HG02938 (cell line): ENCODE measurements at regions not wholly inside any gene's neighbourhood (a gene's known extent, or its start where the extent isn't known, plus 50 kb on each side); places are given as distances from the start of the nearest gene placed in this dataset.

Experiments
- ATAC-seq: cut with Tn5 transposase; IDR thresholded peaks from one replicate; pipeline ENCODE4 v1.9.1; 2021; ENCODE audit warnings: mild to moderate bottlenecking, moderate library complexity; ENCODE audit not compliant: unreplicated experiment

- no peak for ATAC-seq
Measured at GRCh38 chr21:27764056-27764455, 797.2 kb upstream of the ADAMTS5 start.

- ATAC-seq = no peak
Measured at GRCh38 chr21:27761623-27762022, 794.7 kb upstream of the ADAMTS5 start.

- no peak for ATAC-seq
Measured at GRCh38 chr21:27759820-27760219, 792.9 kb upstream of the ADAMTS5 start.

GRCh38 chr21:27759091-27759659 is 792.3 kb upstream of the ADAMTS5 start:
- ATAC-seq = no peak

GRCh38 chr21:27756191-27756590 is 789.3 kb upstream of the ADAMTS5 start:
- ATAC-seq = no peak

GRCh38 chr21:27743971-27744564 is 777.2 kb upstream of the ADAMTS5 start:
- ATAC-seq = no peak

- ATAC-seq = no peak
Measured at GRCh38 chr21:27741736-27742135, 774.8 kb upstream of the ADAMTS5 start.

GRCh38 chr21:27740084-27740483 is 773.2 kb upstream of the ADAMTS5 start:
- ATAC-seq = no peak

GRCh38 chr21:27739187-27739586 is 772.3 kb upstream of the ADAMTS5 start:
- no peak for ATAC-seq

- ATAC-seq = no peak
Measured at GRCh38 chr21:27735699-27736098, 768.8 kb upstream of the ADAMTS5 start.

- no peak for ATAC-seq
Measured at GRCh38 chr21:27734146-27734545, 767.3 kb upstream of the ADAMTS5 start.

GRCh38 chr21:27725916-27726315 is 759.0 kb upstream of the ADAMTS5 start:
- no peak for ATAC-seq

GRCh38 chr21:27722095-27722494 is 755.2 kb upstream of the ADAMTS5 start:
- ATAC-seq = no peak

GRCh38 chr21:27721675-27722074 is 754.8 kb upstream of the ADAMTS5 start:
- ATAC-seq = no peak

- ATAC-seq = no peak
Measured at GRCh38 chr21:27719226-27719625, 752.3 kb upstream of the ADAMTS5 start.

- ATAC-seq = no peak
Measured at GRCh38 chr21:27715131-27715530, 748.2 kb upstream of the ADAMTS5 start.

GRCh38 chr21:27713154-27714109 is 746.5 kb upstream of the ADAMTS5 start:
- ATAC-seq = no peak

GRCh38 chr21:27704567-27705166 is 737.8 kb upstream of the ADAMTS5 start:
- ATAC-seq = no peak

- no peak for ATAC-seq
Measured at GRCh38 chr21:27703791-27704190, 736.9 kb upstream of the ADAMTS5 start.

- no peak for ATAC-seq
Measured at GRCh38 chr21:27700974-27701614, 734.2 kb upstream of the ADAMTS5 start.

GRCh38 chr21:27695246-27695645 is 728.4 kb upstream of the ADAMTS5 start:
- no peak for ATAC-seq
